ENCODE measurements at regions not wholly inside any gene's neighbourhood (a gene's known extent, or its start where the extent isn't known, plus 50 kb on each side); places are given as distances from the start of the nearest gene placed in this dataset.
A peak's percentile ranks its signal among the peaks of the same experiment; 100 is the strongest.

DNA sequence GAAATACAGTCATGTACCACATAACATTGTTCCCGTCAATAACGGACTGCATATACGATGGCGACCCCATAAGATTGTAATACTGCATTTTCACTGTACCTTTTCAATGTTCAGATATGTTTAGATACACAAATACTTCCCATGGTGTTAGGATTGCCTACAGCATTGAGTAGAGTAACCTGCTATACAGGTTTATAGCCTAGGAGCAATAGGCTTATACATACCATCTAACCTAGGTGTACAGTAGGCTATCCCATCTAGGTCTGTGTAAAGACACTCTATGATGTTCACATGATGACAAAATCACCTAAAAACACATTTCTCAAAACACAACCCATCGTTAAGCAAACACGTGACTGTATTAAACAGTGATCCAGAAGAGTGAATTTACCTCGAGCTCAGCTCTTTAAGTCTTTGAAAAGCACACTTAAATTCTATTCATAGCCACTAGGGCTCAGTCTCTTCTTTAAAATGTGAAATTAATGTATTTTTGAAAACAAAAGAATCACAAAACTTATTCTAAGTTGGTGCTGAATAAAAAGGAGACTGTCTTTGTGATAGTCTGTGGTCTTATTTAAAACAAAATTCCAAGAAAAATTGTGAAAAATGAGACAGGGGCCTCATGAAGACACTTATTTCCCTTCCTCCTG lies 239.1 kb upstream of the ARID2 start:
- H3K9me3 ChIP-seq, result no peaks in the 10 kb centered on the region
- no peak overlapping the region for H3K27ac ChIP-seq
- intact Hi-C loops (cut with DNase I), result no loop called here
- H3K36me3 ChIP-seq, result no peaks in the 10 kb centered on the region
- H3K4me3 ChIP-seq, result no peak overlapping the region
- DNase-seq, result peak in 1 of 4 donors; percentile 7
- TF ChIP-seq, protein P1, sequence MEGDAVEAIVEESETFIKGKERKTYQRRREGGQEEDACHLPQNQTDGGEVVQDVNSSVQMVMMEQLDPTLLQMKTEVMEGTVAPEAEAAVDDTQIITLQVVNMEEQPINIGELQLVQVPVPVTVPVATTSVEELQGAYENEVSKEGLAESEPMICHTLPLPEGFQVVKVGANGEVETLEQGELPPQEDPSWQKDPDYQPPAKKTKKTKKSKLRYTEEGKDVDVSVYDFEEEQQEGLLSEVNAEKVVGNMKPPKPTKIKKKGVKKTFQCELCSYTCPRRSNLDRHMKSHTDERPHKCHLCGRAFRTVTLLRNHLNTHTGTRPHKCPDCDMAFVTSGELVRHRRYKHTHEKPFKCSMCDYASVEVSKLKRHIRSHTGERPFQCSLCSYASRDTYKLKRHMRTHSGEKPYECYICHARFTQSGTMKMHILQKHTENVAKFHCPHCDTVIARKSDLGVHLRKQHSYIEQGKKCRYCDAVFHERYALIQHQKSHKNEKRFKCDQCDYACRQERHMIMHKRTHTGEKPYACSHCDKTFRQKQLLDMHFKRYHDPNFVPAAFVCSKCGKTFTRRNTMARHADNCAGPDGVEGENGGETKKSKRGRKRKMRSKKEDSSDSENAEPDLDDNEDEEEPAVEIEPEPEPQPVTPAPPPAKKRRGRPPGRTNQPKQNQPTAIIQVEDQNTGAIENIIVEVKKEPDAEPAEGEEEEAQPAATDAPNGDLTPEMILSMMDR (IDR thresholded peaks at IDR 0.05), result no peak
- H3K4me1 ChIP-seq, result no peaks in the 10 kb centered on the region
- no peak for ATAC-seq
- H3K27me3 ChIP-seq, result no peaks in the 10 kb centered on the region

DNA sequence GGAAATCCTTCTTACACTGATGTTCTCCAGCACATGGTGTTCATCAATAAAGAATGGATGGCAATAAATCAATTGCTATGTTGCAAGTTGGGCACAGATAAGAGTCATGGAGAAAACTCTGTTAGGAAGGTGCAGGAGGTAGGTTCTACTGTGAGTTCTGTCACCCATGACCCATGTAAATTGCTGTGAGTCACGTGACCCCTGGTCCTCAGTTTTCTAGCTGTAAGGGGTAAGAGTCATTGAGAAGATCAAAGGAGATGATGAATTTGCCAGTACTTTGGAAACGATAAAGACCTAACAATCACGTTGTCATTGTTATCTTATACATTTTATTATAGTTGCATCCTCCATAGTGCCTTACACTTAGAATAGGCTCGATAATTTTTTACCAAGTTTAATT lies 235.2 kb upstream of the ARID2 start:
- TF ChIP-seq, protein P1 (IDR thresholded peaks at IDR 0.05), result no peak
- no peaks in the 10 kb centered on the region for H3K27me3 ChIP-seq
- peaks cover 0 to 2% of the 10 kb centered on the region in 2 donors for H3K9me3 ChIP-seq
- ATAC-seq, result no peak
- H3K4me3 ChIP-seq, result no peak overlapping the region
- H3K27ac ChIP-seq, result no peak overlapping the region
- H3K36me3 ChIP-seq, result no peaks in the 10 kb centered on the region
- DNase-seq, result no peak
- no peaks in the 10 kb centered on the region for H3K4me1 ChIP-seq
- intact Hi-C loops (cut with DNase I), result no loop called here

DNA sequence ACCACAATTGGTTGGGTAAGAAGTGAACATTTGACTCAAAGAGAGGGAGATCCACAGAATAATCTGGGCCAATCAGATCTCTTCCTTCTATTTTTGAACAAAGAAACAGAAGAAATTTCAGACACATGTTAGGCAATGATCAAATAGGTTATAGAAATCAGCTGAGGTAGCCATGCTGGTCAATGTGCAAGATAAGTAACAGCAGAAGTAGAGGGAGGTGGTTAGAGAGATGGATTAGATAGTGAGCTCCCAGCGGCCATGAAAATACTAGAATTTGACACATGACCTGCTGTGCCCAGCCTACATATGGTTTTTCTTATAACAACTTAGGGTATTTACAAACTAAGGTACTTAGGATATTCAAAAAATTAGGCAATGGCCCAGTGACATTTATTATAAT lies 230.9 kb upstream of the ARID2 start:
- TF ChIP-seq, protein P1 (IDR thresholded peaks at IDR 0.05), result no peak

DNA sequence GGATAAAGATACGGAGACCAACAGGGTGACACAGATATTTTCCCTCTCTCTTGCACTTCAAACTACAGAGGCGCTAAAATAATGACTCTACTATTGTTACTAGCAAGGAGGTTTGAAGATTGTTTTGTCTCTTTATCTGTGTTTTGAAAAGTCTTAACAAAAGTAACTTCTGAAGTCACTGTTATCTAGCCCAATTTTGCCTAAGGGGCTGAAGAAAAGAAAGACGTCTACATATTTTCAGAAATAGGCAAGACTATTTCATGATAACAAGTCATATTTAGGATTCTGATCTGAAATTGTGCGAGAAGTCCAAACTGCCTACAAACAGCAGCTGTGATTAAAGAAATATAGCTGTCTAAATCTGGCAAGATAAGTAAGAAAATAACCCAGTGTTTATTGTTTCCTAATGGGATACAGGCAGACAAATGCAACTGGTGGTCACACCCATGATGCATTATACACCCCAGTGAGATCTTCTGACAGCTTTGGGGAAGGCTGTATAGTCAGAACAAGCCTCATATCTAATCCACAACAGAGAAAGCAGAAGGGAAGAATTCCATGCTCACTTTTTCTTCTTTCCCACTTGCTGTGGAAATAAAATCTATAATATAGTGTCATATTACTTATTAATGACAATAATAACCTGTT lies 226.9 kb upstream of the ARID2 start:
- Histone ChIP-seq H3K4me3 (no peak overlapping the region), H3K9me3 (no peaks in the 10 kb centered on the region), H3K27me3 (no peaks in the 10 kb centered on the region), H3K36me3 (no peaks in the 10 kb centered on the region), H3K4me1 (no peaks in the 10 kb centered on the region), H3K27ac (no peak overlapping the region)
- DNase-seq, result no peak
- TF ChIP-seq, protein P1 (IDR thresholded peaks at IDR 0.05), result no peak
- no peak for ATAC-seq
- intact Hi-C loops (cut with DNase I), result no loop called here

More for the DNA sequence above, 230.9 kb upstream of the ARID2 start:
- Histone ChIP-seq H3K4me1 (no peaks in the 10 kb centered on the region), H3K9me3 (peaks cover 0 to 2% of the 10 kb centered on the region in 2 donors), H3K27ac (no peak overlapping the region), H3K4me3 (no peak overlapping the region), H3K27me3 (no peaks in the 10 kb centered on the region), H3K36me3 (no peaks in the 10 kb centered on the region)
- DNase-seq (no peak), ATAC-seq (no peak)
- intact Hi-C loops (cut with DNase I), result no loop called here

DNA sequence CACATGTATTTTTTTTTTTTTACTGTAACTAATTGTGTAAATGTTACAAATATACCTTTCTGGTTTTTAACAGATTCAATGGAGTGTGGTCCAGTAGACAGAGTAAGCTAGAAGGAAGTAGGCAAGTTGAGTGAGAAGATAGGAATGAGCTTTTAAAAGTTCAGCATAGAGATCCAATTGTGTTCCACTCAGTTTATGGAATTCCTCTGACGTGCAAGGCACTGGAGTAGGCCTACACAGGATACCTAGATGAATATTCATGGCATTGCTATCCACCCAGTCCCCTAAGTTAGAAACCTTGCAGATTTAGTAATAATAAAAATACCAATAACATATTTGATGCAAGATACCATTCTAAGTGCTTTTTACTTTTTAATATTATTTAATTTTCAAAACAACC lies 225.6 kb upstream of the ARID2 start:
- no peak overlapping the region for H3K27ac ChIP-seq
- DNase-seq (no peak), ATAC-seq (no peak)
- H3K4me3 ChIP-seq, result no peak overlapping the region
- intact Hi-C loops (cut with DNase I), result no loop called here
- TF ChIP-seq, protein P1 (IDR thresholded peaks at IDR 0.05), result no peak
- H3K9me3 ChIP-seq, result no peaks in the 10 kb centered on the region
- no peaks in the 10 kb centered on the region for H3K27me3 ChIP-seq
- H3K4me1 ChIP-seq, result no peaks in the 10 kb centered on the region
- H3K36me3 ChIP-seq, result no peaks in the 10 kb centered on the region
